ENCODE measurements at regions not wholly inside any gene's neighbourhood (a gene's known extent, or its start where the extent isn't known, plus 50 kb on each side); places are given as distances from the start of the nearest gene placed in this dataset.
A peak's percentile ranks its signal among the peaks of the same experiment; 100 is the strongest.

DNA sequence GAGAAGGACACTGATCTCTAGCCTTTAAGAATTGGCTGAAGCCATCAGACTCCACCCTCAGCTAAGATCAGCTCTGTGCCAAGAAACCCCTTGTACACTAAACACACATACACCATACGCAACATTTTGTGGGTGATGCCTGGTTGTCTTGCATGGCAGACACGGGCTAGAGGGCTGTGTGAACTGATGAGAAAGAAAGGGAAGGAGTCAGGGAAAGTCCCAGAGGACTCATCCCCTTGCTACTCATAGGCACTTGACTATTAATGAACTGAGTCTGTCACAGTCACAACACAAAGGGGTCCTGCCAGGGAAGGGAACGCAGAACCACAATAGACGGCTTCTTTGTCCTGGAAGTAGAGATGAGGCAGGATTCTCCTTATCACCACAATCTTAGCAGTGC is 80.8 kb downstream of the EMP1 start:
- Histone ChIP-seq H3K9me3 (ENCODE audit: control insufficient read depth, low read length) (no peaks in the 10 kb centered on the region), H3K4me1 (ENCODE audit: control insufficient read depth, insufficient read depth, low read length) (peaks cover 13% of the 10 kb centered on the region), H3K4me3 (ENCODE audit: low read length) (no peak overlapping the region), H3K27me3 (replicated peaks; ENCODE audit: control insufficient read depth, insufficient read depth, low read length) (peaks cover 8% of the 10 kb centered on the region), H3K36me3 (ENCODE audit: control insufficient read depth, insufficient read depth, low read length, severe bottlenecking) (no peaks in the 10 kb centered on the region), H3K9ac (ENCODE audit: low read length) (peak overlapping the region; percentile 44)
- DNase-seq (ENCODE audit: low read depth) = no peak

DNA sequence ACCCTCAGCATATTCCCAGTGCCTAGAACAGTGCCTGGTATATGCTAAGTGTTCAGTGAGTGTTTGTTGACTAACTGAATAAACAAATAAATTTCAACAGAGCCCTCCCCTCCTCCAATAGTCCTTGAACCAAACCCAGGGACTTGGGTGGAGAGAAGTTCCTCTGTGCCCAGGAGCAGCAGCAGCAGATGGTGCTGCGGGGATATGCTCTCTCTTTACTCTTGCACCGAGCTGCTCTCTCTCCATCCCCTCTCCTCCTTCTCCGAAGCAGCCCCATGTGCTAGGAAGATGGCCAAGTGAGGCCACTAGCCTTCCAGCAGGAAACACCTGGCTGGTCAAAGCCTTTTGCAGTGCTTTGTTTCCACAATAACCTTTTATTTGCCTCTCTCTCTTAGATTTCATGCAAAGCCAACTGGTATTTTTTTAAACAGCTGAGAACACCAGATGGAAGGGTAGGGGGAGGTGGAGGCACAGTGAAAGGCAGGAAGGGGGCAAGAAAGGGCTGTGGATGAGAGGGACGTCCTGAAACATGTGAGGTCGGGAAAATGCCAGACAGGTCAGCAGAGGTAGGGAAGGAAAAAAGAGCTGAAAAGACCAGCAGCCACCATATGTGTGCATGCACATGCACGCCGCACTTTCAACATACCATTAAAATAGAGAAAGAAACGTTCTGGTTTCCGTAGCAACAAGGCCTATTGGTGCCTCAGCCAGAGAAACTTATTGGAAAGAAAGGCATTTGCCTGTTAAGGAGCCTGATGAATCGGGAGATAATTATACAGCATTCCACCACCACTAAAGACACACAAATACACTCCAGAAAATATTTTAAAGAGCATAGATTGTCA is 78.9 kb downstream of the EMP1 start:
- no peaks in the 10 kb centered on the region for H3K9me3 ChIP-seq (ENCODE audit: control insufficient read depth, low read length)
- peaks cover 8% of the 10 kb centered on the region for H3K27me3 ChIP-seq (replicated peaks; ENCODE audit: control insufficient read depth, insufficient read depth, low read length)
- DNase-seq (ENCODE audit: low read depth) = no peak
- no peaks in the 10 kb centered on the region for H3K36me3 ChIP-seq (ENCODE audit: control insufficient read depth, insufficient read depth, low read length, severe bottlenecking)
- no peak overlapping the region for H3K9ac ChIP-seq (ENCODE audit: low read length)
- peaks cover 13% of the 10 kb centered on the region for H3K4me1 ChIP-seq (ENCODE audit: control insufficient read depth, insufficient read depth, low read length)
- no peak overlapping the region for H3K4me3 ChIP-seq (ENCODE audit: low read length)

- H3K9me3 ChIP-seq (ENCODE audit: control insufficient read depth, low read length) = no peaks in the 10 kb centered on the region
- peak overlapping the region; percentile 29 for H3K4me3 ChIP-seq (ENCODE audit: low read length)
- H3K36me3 ChIP-seq (ENCODE audit: control insufficient read depth, insufficient read depth, low read length, severe bottlenecking) = no peaks in the 10 kb centered on the region
- H3K4me1 ChIP-seq (ENCODE audit: control insufficient read depth, insufficient read depth, low read length) = peaks cover 13% of the 10 kb centered on the region
- peaks cover 2% of the 10 kb centered on the region for H3K27me3 ChIP-seq (replicated peaks; ENCODE audit: control insufficient read depth, insufficient read depth, low read length)
- DNase-seq (ENCODE audit: low read depth) = no peak
- no peak overlapping the region for H3K9ac ChIP-seq (ENCODE audit: low read length)
These were observed 77.3 kb downstream of the EMP1 start for GRCh38 chr12:13273850-13274249.

GRCh38 chr12:13273097-13273496 is 76.6 kb downstream of the EMP1 start:
- DNase-seq (ENCODE audit: low read depth) = no peak
- no peaks in the 10 kb centered on the region for H3K27me3 ChIP-seq (replicated peaks; ENCODE audit: control insufficient read depth, insufficient read depth, low read length)
- peaks cover 8% of the 10 kb centered on the region for H3K4me1 ChIP-seq (ENCODE audit: control insufficient read depth, insufficient read depth, low read length)
- H3K9me3 ChIP-seq (ENCODE audit: control insufficient read depth, low read length) = no peaks in the 10 kb centered on the region
- no peak overlapping the region for H3K4me3 ChIP-seq (ENCODE audit: low read length)
- no peaks in the 10 kb centered on the region for H3K36me3 ChIP-seq (ENCODE audit: control insufficient read depth, insufficient read depth, low read length, severe bottlenecking)
- H3K9ac ChIP-seq (ENCODE audit: low read length) = no peak overlapping the region

DNA sequence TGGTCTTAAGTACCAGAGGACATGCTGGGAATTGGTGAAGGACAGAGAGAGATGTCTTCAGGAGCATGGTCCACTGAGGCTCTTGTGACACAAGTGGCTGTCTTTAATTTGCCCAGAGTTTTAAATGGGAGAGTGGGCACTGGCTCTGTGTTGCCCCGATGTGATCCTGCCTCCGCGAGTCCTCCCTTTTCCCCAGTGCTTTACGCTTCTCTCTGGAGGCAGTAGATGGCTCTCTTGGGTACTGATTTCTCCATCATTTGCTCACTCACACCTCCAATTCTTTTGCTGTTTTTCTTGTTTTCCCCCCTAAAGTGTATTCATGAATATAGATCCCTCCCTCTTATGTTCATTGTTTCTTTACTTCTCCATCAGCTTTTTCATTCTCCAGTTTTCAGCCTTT is 74.3 kb downstream of the EMP1 start:
- no peak for DNase-seq (ENCODE audit: low read depth)
- H3K4me1 ChIP-seq (ENCODE audit: control insufficient read depth, insufficient read depth, low read length) = no peaks in the 10 kb centered on the region

More for the DNA sequence above, 74.3 kb downstream of the EMP1 start:
- Histone ChIP-seq H3K9ac (ENCODE audit: low read length) (no peak overlapping the region), H3K9me3 (ENCODE audit: control insufficient read depth, low read length) (no peaks in the 10 kb centered on the region), H3K4me3 (ENCODE audit: low read length) (no peak overlapping the region), H3K27me3 (replicated peaks; ENCODE audit: control insufficient read depth, insufficient read depth, low read length) (no peaks in the 10 kb centered on the region), H3K36me3 (ENCODE audit: control insufficient read depth, insufficient read depth, low read length, severe bottlenecking) (no peaks in the 10 kb centered on the region)

All from adipocyte (in vitro differentiated cells).